Panc1 (cell line): ENCODE measurements at regions not wholly inside any gene's neighbourhood (a gene's known extent, or its start where the extent isn't known, plus 50 kb on each side); places are given as distances from the start of the nearest gene placed in this dataset.

ENCODE experiments used
- ATAC-seq: fragments of 200-7000 bp; cut with Tn5 transposase; 2 replicates; pipeline ENCODE4 v1.9.1; 2020; ENCODE audit warnings: mild to moderate bottlenecking, moderate library complexity
- BruUV-seq: library from RNA; stranded (reverse); fragments of 400-500 nt; replicated peaks from 2 replicates; lab custom pipeline; 2021; lab: Mats Ljungman, UMichigan
- CTCF ChIA-PET: fragments of 300-600 bp; sonication (Branson Sonifier 250); formaldehyde crosslinking; loops from one replicate; lab custom pipeline; 2022; ENCODE audit warnings: antibody characterized with exemption; lab: Charles Lee
- POLR2A ChIA-PET: fragments of 300-600 bp; sonication (Branson Sonifier 250); formaldehyde crosslinking; loops from one replicate; lab custom pipeline; 2022; ENCODE audit warnings: antibody characterized with exemption; lab: Charles Lee
- DNase-seq: peaks from one replicate; pipeline ENCODE4 v3.0.0-alpha.2; 2010; ENCODE audit warnings: low read depth, low spot score
- H3K27ac ChIP-seq: 2 replicates; pipeline ENCODE4 v1.5.1; 2011; ENCODE audit warnings: mild to moderate bottlenecking, low read length, inconsistent platforms
- H3K27me3 ChIP-seq: fragments of 200-500 bp; sonication (Bioruptor generic); 2 replicates; pipeline ENCODE4 v1.6.0; 2014; ENCODE audit warnings: low read length, inconsistent platforms; ENCODE audit not compliant: control insufficient read depth, insufficient read depth
- H3K36me3 ChIP-seq: fragments of 200-500 bp; sonication (Bioruptor generic); 2 replicates; pipeline ENCODE4 v1.5.1; 2014; ENCODE audit warnings: inconsistent platforms, mild to moderate bottlenecking, low read length, moderate library complexity; ENCODE audit not compliant: control insufficient read depth, insufficient read depth
- H3K4me1 ChIP-seq: 2 replicates; pipeline ENCODE4 v1.5.1; 2011; ENCODE audit warnings: inconsistent platforms, mild to moderate bottlenecking, low read length, moderate library complexity; ENCODE audit not compliant: control insufficient read depth, insufficient read depth
- H3K4me3 ChIP-seq, 2 experiments: 2 replicates each; pipeline ENCODE4 v1.5.1; 2011 to 2012; ENCODE audit warnings: low read depth in 2 of 2, low read length in 2 of 2, mild to moderate bottlenecking in 2 of 2, inconsistent platforms in 1 of 2, moderate library complexity in 1 of 2
- H3K9me3 ChIP-seq: fragments of 200-500 bp; sonication (Bioruptor generic); 2 replicates; pipeline ENCODE4 v1.5.1; 2014; ENCODE audit warnings: low read depth, mild to moderate bottlenecking, inconsistent platforms, low read length, moderate library complexity; ENCODE audit not compliant: control insufficient read depth, insufficient read depth
- POLR2AphosphoS5 ChIP-seq: IDR thresholded peaks from 2 replicates; pipeline ENCODE4 v1.6.1; 2012; ENCODE audit warnings: mild to moderate bottlenecking, low read depth, low read length, moderate library complexity
- SIN3A ChIP-seq: IDR thresholded peaks from 2 replicates; pipeline ENCODE4 v1.6.1; 2012; ENCODE audit warnings: low read depth, mild to moderate bottlenecking, low read length, moderate library complexity, borderline replicate concordance; ENCODE audit not compliant: insufficient read depth
- TCF7L2 ChIP-seq: IDR thresholded peaks from 2 replicates; pipeline ENCODE4 v1.6.1; 2011; ENCODE audit warnings: mild to moderate bottlenecking, low read depth, low read length, inconsistent platforms
- in situ Hi-C: cut with HindIII; loops from 2 replicates; pipeline ENCODE4 v1.10.0; 2016; ENCODE audit warnings: low sequenced_read_pairs, low pct_unique_long_range_greater_than_20kb
- intact Hi-C: fragments of 100-400 bp; cut with micrococcal nuclease; formaldehyde crosslinking; loops from one replicate; pipeline ENCODE4 v1.10.0; 2022; ENCODE audit not compliant: unreplicated experiment
- TF ChIP-seq, protein P1 (sequence below): fragments of 450-650 bp; IDR thresholded peaks from 2 replicates; pipeline ENCODE4 v1.5.1; 2017; ENCODE audit warnings: mild to moderate bottlenecking
- TF ChIP-seq, protein P2 (sequence below), 2 experiments: IDR thresholded peaks; 2 replicates each; pipeline ENCODE4 v1.6.1; 2011 to 2012; ENCODE audit warnings: low read depth in 2 of 2, control low read depth in 1 of 2, low read length in 1 of 2, mild to moderate bottlenecking in 1 of 2, moderate library complexity in 1 of 2; ENCODE audit not compliant: insufficient read depth in 1 of 2

DNA sequence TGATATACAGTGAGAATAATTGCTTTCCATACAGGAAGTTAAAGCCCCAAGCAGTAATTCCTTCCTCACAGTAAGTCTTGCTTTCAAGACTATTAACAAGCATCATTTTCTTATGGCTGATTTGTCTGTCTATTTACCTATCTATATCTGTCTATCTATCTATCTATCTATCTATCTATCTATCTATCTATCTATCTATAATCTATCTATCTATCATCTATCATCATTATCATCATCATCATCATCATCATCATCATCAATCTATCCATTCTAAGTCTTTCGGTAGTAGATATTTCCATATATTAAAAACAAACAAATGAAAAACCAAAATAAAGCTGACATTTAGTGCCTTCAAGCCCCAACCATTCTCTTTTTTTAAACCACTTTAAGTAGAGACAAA lies 224.4 kb upstream of the RXFP2 start:
- H3K4me1 ChIP-seq = no peaks in the 10 kb centered on the region
- in situ Hi-C loops = no loop called here
- BruUV-seq = no TSS peak
- no peaks in the 10 kb centered on the region for H3K9me3 ChIP-seq
- ATAC-seq (no peak), DNase-seq (no peak)
- POLR2A ChIA-PET = no interaction called here
- 0 out of 2 replicates have a peak, but pooled peaks cover 2% of the 10 kb centered on the region for H3K27me3 ChIP-seq
- no peak overlapping the region for H3K27ac ChIP-seq
- H3K4me3 ChIP-seq = no peak overlapping the region
- CTCF ChIA-PET = no interaction called here
- intact Hi-C loops = no loop called here
- no peaks in the 10 kb centered on the region for H3K36me3 ChIP-seq
- no peak for TF ChIP-seq SIN3A
- no peak for TF ChIP-seq POLR2AphosphoS5
- TF ChIP-seq, protein P1, sequence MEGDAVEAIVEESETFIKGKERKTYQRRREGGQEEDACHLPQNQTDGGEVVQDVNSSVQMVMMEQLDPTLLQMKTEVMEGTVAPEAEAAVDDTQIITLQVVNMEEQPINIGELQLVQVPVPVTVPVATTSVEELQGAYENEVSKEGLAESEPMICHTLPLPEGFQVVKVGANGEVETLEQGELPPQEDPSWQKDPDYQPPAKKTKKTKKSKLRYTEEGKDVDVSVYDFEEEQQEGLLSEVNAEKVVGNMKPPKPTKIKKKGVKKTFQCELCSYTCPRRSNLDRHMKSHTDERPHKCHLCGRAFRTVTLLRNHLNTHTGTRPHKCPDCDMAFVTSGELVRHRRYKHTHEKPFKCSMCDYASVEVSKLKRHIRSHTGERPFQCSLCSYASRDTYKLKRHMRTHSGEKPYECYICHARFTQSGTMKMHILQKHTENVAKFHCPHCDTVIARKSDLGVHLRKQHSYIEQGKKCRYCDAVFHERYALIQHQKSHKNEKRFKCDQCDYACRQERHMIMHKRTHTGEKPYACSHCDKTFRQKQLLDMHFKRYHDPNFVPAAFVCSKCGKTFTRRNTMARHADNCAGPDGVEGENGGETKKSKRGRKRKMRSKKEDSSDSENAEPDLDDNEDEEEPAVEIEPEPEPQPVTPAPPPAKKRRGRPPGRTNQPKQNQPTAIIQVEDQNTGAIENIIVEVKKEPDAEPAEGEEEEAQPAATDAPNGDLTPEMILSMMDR = no peak
- TF ChIP-seq, protein P2, sequence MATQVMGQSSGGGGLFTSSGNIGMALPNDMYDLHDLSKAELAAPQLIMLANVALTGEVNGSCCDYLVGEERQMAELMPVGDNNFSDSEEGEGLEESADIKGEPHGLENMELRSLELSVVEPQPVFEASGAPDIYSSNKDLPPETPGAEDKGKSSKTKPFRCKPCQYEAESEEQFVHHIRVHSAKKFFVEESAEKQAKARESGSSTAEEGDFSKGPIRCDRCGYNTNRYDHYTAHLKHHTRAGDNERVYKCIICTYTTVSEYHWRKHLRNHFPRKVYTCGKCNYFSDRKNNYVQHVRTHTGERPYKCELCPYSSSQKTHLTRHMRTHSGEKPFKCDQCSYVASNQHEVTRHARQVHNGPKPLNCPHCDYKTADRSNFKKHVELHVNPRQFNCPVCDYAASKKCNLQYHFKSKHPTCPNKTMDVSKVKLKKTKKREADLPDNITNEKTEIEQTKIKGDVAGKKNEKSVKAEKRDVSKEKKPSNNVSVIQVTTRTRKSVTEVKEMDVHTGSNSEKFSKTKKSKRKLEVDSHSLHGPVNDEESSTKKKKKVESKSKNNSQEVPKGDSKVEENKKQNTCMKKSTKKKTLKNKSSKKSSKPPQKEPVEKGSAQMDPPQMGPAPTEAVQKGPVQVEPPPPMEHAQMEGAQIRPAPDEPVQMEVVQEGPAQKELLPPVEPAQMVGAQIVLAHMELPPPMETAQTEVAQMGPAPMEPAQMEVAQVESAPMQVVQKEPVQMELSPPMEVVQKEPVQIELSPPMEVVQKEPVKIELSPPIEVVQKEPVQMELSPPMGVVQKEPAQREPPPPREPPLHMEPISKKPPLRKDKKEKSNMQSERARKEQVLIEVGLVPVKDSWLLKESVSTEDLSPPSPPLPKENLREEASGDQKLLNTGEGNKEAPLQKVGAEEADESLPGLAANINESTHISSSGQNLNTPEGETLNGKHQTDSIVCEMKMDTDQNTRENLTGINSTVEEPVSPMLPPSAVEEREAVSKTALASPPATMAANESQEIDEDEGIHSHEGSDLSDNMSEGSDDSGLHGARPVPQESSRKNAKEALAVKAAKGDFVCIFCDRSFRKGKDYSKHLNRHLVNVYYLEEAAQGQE (IDR thresholded peaks at IDR 0.05; ENCODE audit: insufficient read depth in 1 of 2, low read depth in 2 of 2, low read length in 1 of 2) = no peak
- TF ChIP-seq TCF7L2 = no peak

DNA sequence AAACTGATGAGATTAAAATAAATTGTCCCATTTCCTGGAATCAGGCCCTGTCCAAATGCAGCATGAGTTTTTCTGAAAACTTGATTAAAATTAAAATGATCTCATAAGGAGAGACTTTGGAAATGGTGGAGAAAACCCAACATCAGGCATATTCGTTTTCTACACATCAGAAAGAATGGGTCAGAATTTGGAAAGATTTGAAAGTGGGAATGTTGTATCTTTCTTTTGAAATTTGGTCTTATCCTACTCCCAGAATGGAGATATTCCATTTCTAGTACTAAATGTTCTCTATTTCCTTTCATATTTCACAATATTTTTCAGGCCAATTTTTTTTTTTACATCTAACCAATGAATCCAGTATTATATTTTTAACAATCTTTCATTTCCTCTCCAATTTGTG lies 223.9 kb upstream of the RXFP2 start:
- DNase-seq (no peak), ATAC-seq (no peak)
- intact Hi-C loops = no loop called here
- Histone ChIP-seq H3K27me3 (0 out of 2 replicates have a peak, but pooled peaks cover 2% of the 10 kb centered on the region), H3K36me3 (no peaks in the 10 kb centered on the region), H3K4me1 (no peaks in the 10 kb centered on the region), H3K9me3 (no peaks in the 10 kb centered on the region), H3K4me3 (no peak overlapping the region), H3K27ac (no peak overlapping the region)
- TF ChIP-seq, protein P2 (IDR thresholded peaks at IDR 0.05; ENCODE audit: insufficient read depth in 1 of 2, low read depth in 2 of 2, low read length in 1 of 2) = no peak
- TF ChIP-seq, protein P1 = no peak
- TF ChIP-seq POLR2AphosphoS5 = no peak
- TF ChIP-seq TCF7L2 = no peak
- no peak for TF ChIP-seq SIN3A
- CTCF ChIA-PET = no interaction called here
- no TSS peak for BruUV-seq
- in situ Hi-C loops = no loop called here
- POLR2A ChIA-PET = no interaction called here
